Heart right ventricle (tissue), 16 donors: ENCODE measurements at regions not wholly inside any gene's neighbourhood (a gene's known extent, or its start where the extent isn't known, plus 50 kb on each side); places are given as distances from the start of the nearest gene placed in this dataset.
"Not testable (repeated sequence)": the region's sequence is repeated elsewhere in the genome, so short reads cannot be mapped to it uniquely, and the experiment has no call there.

Experiments
- ATAC-seq, 8 donors: fragments of 200-7000 bp; cut with Tn5 transposase; one replicate each; pipeline ENCODE4 v1.9.1; 2020; ENCODE audit warnings: mild to moderate bottlenecking in 8 of 8, moderate library complexity in 8 of 8, moderate number of reproducible peaks in 1 of 8
- DNase-seq, 2 donors: peaks; one replicate each; pipeline ENCODE4 v3.0.0-alpha.2; 2020
- H3K27ac ChIP-seq, 10 donors: fragments of 200-600 bp; sonication (generic) in 2 of 10; one replicate each; pipeline versions ENCODE4 v1.5.0 to v1.8.0; 2020 to 2022; ENCODE audit warnings: mild to moderate bottlenecking in 3 of 10
- H3K27me3 ChIP-seq, 7 donors: fragments of 200-600 bp; one replicate each; pipeline ENCODE4 v1.8.0; 2021 to 2022; ENCODE audit warnings: mild to moderate bottlenecking in 2 of 7
- H3K36me3 ChIP-seq, 9 donors: fragments of 200-600 bp; sonication (generic) in 1 of 9; one replicate each; pipeline versions ENCODE4 v1.5.0 to v1.8.0; 2020 to 2022; ENCODE audit warnings: mild to moderate bottlenecking in 2 of 9
- H3K4me1 ChIP-seq, 9 donors: fragments of 200-600 bp; sonication (generic) in 1 of 9; one replicate each; pipeline versions ENCODE4 v1.5.0 to v1.8.0; 2020 to 2022; ENCODE audit warnings: mild to moderate bottlenecking in 4 of 9
- H3K4me3 ChIP-seq, 10 donors: fragments of 200-600 bp; sonication (generic) in 2 of 10; one replicate each; pipeline versions ENCODE4 v1.5.0 to v1.8.0; 2020 to 2022; ENCODE audit warnings: mild to moderate bottlenecking in 7 of 10, moderate library complexity in 2 of 10
- H3K9me3 ChIP-seq, 11 donors: fragments of 200-600 bp in 10 of 11; sonication (generic) in 2 of 11; one replicate each; pipeline versions ENCODE4 v1.5.0 to v1.8.0; 2013 to 2022; ENCODE audit warnings: mild to moderate bottlenecking in 2 of 11, control low read depth in 1 of 11, moderate library complexity in 1 of 11
- CTCF ChIP-seq, 9 donors: fragments of 200-600 bp; sonication (generic) in 2 of 9; IDR thresholded peaks; one replicate each; pipeline versions ENCODE4 v1.5.0 to v1.8.0; 2021 to 2022; ENCODE audit warnings: antibody characterized with exemption in 9 of 9, mild to moderate bottlenecking in 5 of 9, moderate library complexity in 1 of 9
- WGBS, 2 donors: extraction: QIAGEN DNeasy Blood & Tissue Kit; methylation state at CpG; one replicate each; pipeline ENCODE4 v1.1.7; 2013; ENCODE audit warnings: inconsistent platforms in 1 of 2; 5-methylcytosine and 5-hydroxymethylcytosine counted together
- intact Hi-C, 10 donors: fragments of 100-400 bp; cut with DNase I; formaldehyde crosslinking; loops; one replicate each; pipeline versions ENCODE4 v1.11.1 to v1.14.2; 2022
- donor health status: Arrhythmogenic right ventricular cardiomyopathy.
- donor health status: ischemic (EF 13 %, LVEDD 7.1; RV severe dilation, severe dysfunction).
- donor health status: healthy with polysubstance abuse.
- donor health status: DM: no; HTN: yes; CAD: no.
- donor health status: DM: no; HTN: no; CAD: no.
- donor health status: ischemic (EF 25% LVEDD 6.9; RV normal size, moderate dysfunction).
- donor health status: ischemic (EF 25% LVEDD 5.7; RV mildly dilated, moderate dysfunction).
- donor health status: healthy.
- donor health status: DM: yes; HTN: yes; CAD: no.
- donor health status: Ischemic cardiomyopathy.
- donor health status: ischemic (EF 35%, LVEDD 5.7; RV mildly dilated, moderate dysfunction).
- donor health status: nonischemic (EF 11% LVEDD 7.7; RV severe dilation, severe dysfunction).
- donor health status: DM: yes; HTN: yes; CAD: no.
- donor health status: PGD.
- donor health status: ischemic (EF 29% LVEDD 5.4; RV normal size, mild dysfunction).
- donor health status: nonischemic (EF 23%, LVEDD 6.1; RV moderate dilation, normal function).

- Histone ChIP-seq H3K9me3 (no peaks in the 10 kb centered on the region), H3K4me3 (no peak overlapping the region), H3K27ac (peak overlapping the region in 1 of 10 donors; percentile 57), H3K36me3 (no peaks in the 10 kb centered on the region), H3K27me3 (peaks cover 0 to 28% (median 3%) of the 10 kb centered on the region in 7 donors), H3K4me1 (peaks cover 0 to 23% (median 0%) of the 10 kb centered on the region in 9 donors)
- 70 to 75% methylated on average over 3 of the region's 3 CpGs for WGBS, 2 donors
- ATAC-seq (no peak), DNase-seq (no peak)
- TF ChIP-seq CTCF (IDR thresholded peaks at IDR 0.05), result no peak
- intact Hi-C loops, result loop anchor here in 1 of 10 donors (10.0 kb wide), 2 partner anchors 129 to 199 kb away; partner anchors contain the start of gene IGLL5
These were observed 111.7 kb downstream of the GGTLC2 start for GRCh38 chr22:22756109-22756508.

GRCh38 chr22:22756551-22757201 lies 112.3 kb downstream of the GGTLC2 start:
- H3K27me3 ChIP-seq, result peaks cover 0 to 28% (median 3%) of the 10 kb centered on the region in 7 donors
- not testable (repeated sequence) for H3K9me3 ChIP-seq, ATAC-seq, H3K4me3 ChIP-seq, H3K36me3 ChIP-seq, DNase-seq
- H3K27ac ChIP-seq, result peak overlapping the region in 1 of 10 donors; percentile 57
- WGBS, 2 donors, result 73 to 82% methylated on average over 3 of the region's 3 CpGs
- H3K4me1 ChIP-seq, result peaks cover 0 to 23% (median 0%) of the 10 kb centered on the region in 9 donors
- intact Hi-C loops, result loop anchor here in 1 of 10 donors (10.0 kb wide), 2 partner anchors 128 to 198 kb away; partner anchors contain the start of gene IGLL5

GRCh38 chr22:22758101-22758807 lies 113.8 kb downstream of the GGTLC2 start:
- not testable (repeated sequence) for ATAC-seq, DNase-seq, H3K36me3 ChIP-seq, H3K9me3 ChIP-seq
- Histone ChIP-seq H3K27me3 (peaks cover 0 to 28% (median 3%) of the 10 kb centered on the region in 7 donors), H3K4me1 (peaks cover 0 to 15% (median 0%) of the 10 kb centered on the region in 9 donors), H3K27ac (peak overlapping the region in 1 of 10 donors; percentile 65), H3K4me3 (peak overlapping the region in 1 of 10 donors; percentile 16)
- intact Hi-C loops, result loop anchor here in 1 of 10 donors (10.0 kb wide), 2 partner anchors 127 to 197 kb away; partner anchors contain the start of gene IGLL5
- 64 to 67% methylated on average over 6 of the region's 6 CpGs for WGBS, 2 donors

GRCh38 chr22:22759371-22759770 lies 115.0 kb downstream of the GGTLC2 start:
- no peak for TF ChIP-seq CTCF (IDR thresholded peaks at IDR 0.05)
- intact Hi-C loops, result loop anchor here in 1 of 10 donors (10.0 kb wide), 2 partner anchors 125 to 195 kb away; partner anchors contain the start of gene IGLL5
- no peaks in the 10 kb centered on the region for H3K9me3 ChIP-seq
- H3K36me3 ChIP-seq, result no peaks in the 10 kb centered on the region
- H3K27me3 ChIP-seq, result peaks cover 0 to 18% (median 3%) of the 10 kb centered on the region in 7 donors
- DNase-seq (no peak), ATAC-seq (no peak)
- peak overlapping the region in 1 of 10 donors; percentile 16 for H3K4me3 ChIP-seq
- 63 to 68% methylated on average over 6 of the region's 6 CpGs for WGBS, 2 donors
- H3K4me1 ChIP-seq, result peaks cover 0 to 5% (median 0%) of the 10 kb centered on the region in 9 donors
- H3K27ac ChIP-seq, result peak overlapping the region in 1 of 10 donors; percentile 65

GRCh38 chr22:22759889-22760546 lies 115.6 kb downstream of the GGTLC2 start:
- TF ChIP-seq CTCF (IDR thresholded peaks at IDR 0.05), result no peak
- ATAC-seq (no peak), DNase-seq (no peak)
- WGBS, 2 donors, result 76 to 85% methylated on average over 7 of the region's 7 CpGs
- Histone ChIP-seq H3K9me3 (no peaks in the 10 kb centered on the region), H3K4me3 (peak overlapping the region in 1 of 10 donors; percentile 16), H3K27me3 (peaks cover 0 to 13% (median 0%) of the 10 kb centered on the region in 7 donors), H3K36me3 (no peaks in the 10 kb centered on the region), H3K4me1 (peaks cover 0 to 5% (median 0%) of the 10 kb centered on the region in 9 donors), H3K27ac (peak overlapping the region in 1 of 10 donors; percentile 65)
- intact Hi-C loops, result loop anchor here in 1 of 10 donors (10.0 kb wide), 2 partner anchors 125 to 195 kb away; partner anchors contain the start of gene IGLL5
